Prostate gland (tissue), 2 donors: ENCODE measurements at regions not wholly inside any gene's neighbourhood (a gene's known extent, or its start where the extent isn't known, plus 50 kb on each side); places are given as distances from the start of the nearest gene placed in this dataset.
A peak's percentile ranks its signal among the peaks of the same experiment; 100 is the strongest.

ENCODE experiments used
- DNase-seq: peaks from one replicate; pipeline ENCODE4 v3.0.0-alpha.2; 2019; ENCODE audit warnings: low spot score
- H3K27ac ChIP-seq, 2 donors: fragments of 200-600 bp; sonication (generic); 2 replicates each; pipeline ENCODE4 v1.5.1; 2017 to 2019
- H3K27me3 ChIP-seq: fragments of 200-600 bp; sonication (generic); replicated peaks from 2 replicates; pipeline ENCODE4 v1.5.1; 2019; ENCODE audit not compliant: insufficient read depth
- H3K36me3 ChIP-seq, 2 donors: fragments of 200-600 bp; sonication (generic); 1 replicate in 1 of 2; 2 replicates in 1 of 2; pipeline versions ENCODE4 v1.5.1 to v1.8.1; 2017 to 2019
- H3K4me1 ChIP-seq: fragments of 200-600 bp; sonication (generic); replicated peaks from 2 replicates; pipeline ENCODE4 v1.5.1; 2019
- H3K4me3 ChIP-seq, 2 donors: fragments of 200-600 bp; sonication (generic); 2 replicates each; pipeline ENCODE4 v1.5.1; 2017 to 2019
- H3K9me3 ChIP-seq: fragments of 200-600 bp; sonication (generic); 2 replicates; pipeline ENCODE4 v1.5.1; 2017
- CTCF ChIP-seq, 4 experiments: fragments of 200-600 bp in 2 of 4; fragments of 450-650 bp in 2 of 4; sonication (generic) in 2 of 4; IDR thresholded peaks; 1 replicate in 3 of 4; 2 replicates in 1 of 4; pipeline ENCODE4 v1.5.1; 2016 to 2019; ENCODE audit warnings: antibody characterized with exemption in 4 of 4, mild to moderate bottlenecking in 2 of 4, moderate library complexity in 2 of 4
- POLR2A ChIP-seq: fragments of 450-650 bp; IDR thresholded peaks from one replicate; pipeline ENCODE4 v1.6.1; 2016; ENCODE audit warnings: antibody characterized with exemption, mild to moderate bottlenecking
- POLR2AphosphoS5 ChIP-seq: sonication (generic); formaldehyde crosslinking; IDR thresholded peaks from one replicate; pipeline ENCODE4 v1.6.1; 2017; ENCODE audit warnings: antibody characterized with exemption
- WGBS: methylation state at CpG from one replicate; pipeline ENCODE4 v1.1.5; 2018; 5-methylcytosine and 5-hydroxymethylcytosine counted together
- intact Hi-C: fragments of 100-400 bp; cut with DNase I; formaldehyde crosslinking; loops from one replicate; pipeline ENCODE4 v1.14.2; 2022

GRCh38 chr1:168799927-168800605, 71.1 kb upstream of the DPT start:
- DNase-seq: no peak
- H3K36me3 ChIP-seq: no peaks in the 10 kb centered on the region
- no peak overlapping the region for H3K4me3 ChIP-seq
- WGBS: 51% methylated on average over 2 of the region's 2 CpGs
- no peaks in the 10 kb centered on the region for H3K27me3 ChIP-seq
- no peaks in the 10 kb centered on the region for H3K9me3 ChIP-seq
- intact Hi-C loops: no loop called here
- H3K27ac ChIP-seq: no peak overlapping the region
- no peaks in the 10 kb centered on the region for H3K4me1 ChIP-seq
- TF ChIP-seq POLR2A (no peak), POLR2AphosphoS5 (no peak), CTCF (IDR thresholded peaks at IDR 0.05) (no peak)

- TF ChIP-seq POLR2AphosphoS5 (no peak), CTCF (IDR thresholded peaks at IDR 0.05) (no peak), POLR2A (no peak)
- 62% methylated on average over 3 of the region's 3 CpGs for WGBS
- Histone ChIP-seq H3K27me3 (no peaks in the 10 kb centered on the region), H3K9me3 (no peaks in the 10 kb centered on the region), H3K36me3 (no peaks in the 10 kb centered on the region), H3K4me1 (no peaks in the 10 kb centered on the region), H3K4me3 (no peak overlapping the region), H3K27ac (no peak overlapping the region)
- no peak for DNase-seq
- intact Hi-C loops: no loop called here
Observed at GRCh38 chr1:168801032-168801745, 72.2 kb upstream of the DPT start.

GRCh38 chr1:168803806-168804510, 75.0 kb upstream of the DPT start:
- Histone ChIP-seq H3K27me3 (no peaks in the 10 kb centered on the region), H3K9me3 (no peaks in the 10 kb centered on the region), H3K4me3 (no peak overlapping the region), H3K36me3 (no peaks in the 10 kb centered on the region), H3K4me1 (no peaks in the 10 kb centered on the region), H3K27ac (no peak overlapping the region)
- intact Hi-C loops: no loop called here
- WGBS: 49% methylated on average over 7 of the region's 7 CpGs
- TF ChIP-seq CTCF (IDR thresholded peaks at IDR 0.05) (no peak), POLR2A (no peak), POLR2AphosphoS5 (no peak)
- peak; percentile 5 for DNase-seq

GRCh38 chr1:168806952-168807351, 77.9 kb upstream of the DPT start:
- no peaks in the 10 kb centered on the region for H3K27me3 ChIP-seq
- H3K4me3 ChIP-seq: no peak overlapping the region
- H3K27ac ChIP-seq: no peak overlapping the region
- TF ChIP-seq POLR2A (no peak), CTCF (IDR thresholded peaks at IDR 0.05) (no peak), POLR2AphosphoS5 (no peak)
- H3K36me3 ChIP-seq: no peaks in the 10 kb centered on the region
- 96% methylated on average over 2 of the region's 2 CpGs for WGBS
- no peaks in the 10 kb centered on the region for H3K4me1 ChIP-seq
- intact Hi-C loops: no loop called here
- no peak for DNase-seq
- H3K9me3 ChIP-seq: no peaks in the 10 kb centered on the region
